Central memory CD8-positive, alpha-beta T cell (primary cell): ENCODE measurements at regions not wholly inside any gene's neighbourhood (a gene's known extent, or its start where the extent isn't known, plus 50 kb on each side); places are given as distances from the start of the nearest gene placed in this dataset.

ENCODE experiments used
- ATAC-seq: fragments of 150-1000 bp; cut with Tn5 transposase; replicated peaks from 2 replicates; pipeline ENCODE4 v1.10.0; 2022; ENCODE audit warnings: mild to moderate bottlenecking, moderate FRiP score, moderate number of reproducible peaks; ENCODE audit not compliant: poor library complexity, severe bottlenecking; ENCODE audit errors: extremely low read depth
- DNase-seq, 2 donors: peaks; one replicate each; pipeline ENCODE4 v3.0.0; 2021; ENCODE audit warnings: low spot score in 2 of 2
- H3K27ac Mint-ChIP-seq: one replicate; pipeline ENCODE4 v1.8.0; 2022; ENCODE audit warnings: low read depth, mild to moderate bottlenecking, moderate library complexity, mixed read lengths
- H3K27me3 Mint-ChIP-seq: one replicate; pipeline ENCODE4 v1.8.0; 2022; ENCODE audit warnings: mixed read lengths
- H3K36me3 Mint-ChIP-seq: one replicate; pipeline ENCODE4 v1.8.0; 2022; ENCODE audit warnings: mild to moderate bottlenecking, moderate library complexity, mixed read lengths; ENCODE audit not compliant: insufficient read depth
- H3K4me1 Mint-ChIP-seq: one replicate; pipeline ENCODE4 v1.8.0; 2022; ENCODE audit warnings: mixed read lengths
- H3K4me3 Mint-ChIP-seq: one replicate; pipeline ENCODE4 v1.8.0; 2022; ENCODE audit warnings: mild to moderate bottlenecking, moderate library complexity, mixed read lengths
- H3K9me3 Mint-ChIP-seq: one replicate; pipeline ENCODE4 v1.8.0; 2022; ENCODE audit warnings: mixed read lengths

DNA sequence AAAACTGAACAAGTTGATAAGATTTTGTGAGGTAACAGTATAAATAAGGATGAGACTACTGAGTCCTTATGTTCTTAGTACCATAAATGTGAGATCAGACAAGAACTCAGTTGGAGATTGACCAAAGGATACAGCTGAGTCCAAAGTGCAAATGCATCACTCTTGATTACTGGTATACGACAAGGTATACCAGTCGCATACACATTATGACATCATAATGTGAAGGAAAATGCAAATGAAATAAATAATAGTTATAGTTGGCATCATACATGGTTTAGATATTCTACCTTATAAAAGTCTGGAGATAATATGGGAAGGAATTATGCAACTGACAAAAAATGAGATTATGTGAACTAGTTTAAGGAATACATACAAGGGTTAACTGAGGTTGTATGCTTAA lies 476.3 kb upstream of the STXBP6 start:
- H3K9me3 Mint-ChIP-seq: peaks cover 8% of the 10 kb centered on the region
- no peaks in the 10 kb centered on the region for H3K27me3 Mint-ChIP-seq
- no peak for DNase-seq
- no peak for ATAC-seq
- no peaks in the 10 kb centered on the region for H3K4me1 Mint-ChIP-seq
- H3K27ac Mint-ChIP-seq: no peak overlapping the region
- no peaks in the 10 kb centered on the region for H3K36me3 Mint-ChIP-seq
- H3K4me3 Mint-ChIP-seq: no peak overlapping the region

DNA sequence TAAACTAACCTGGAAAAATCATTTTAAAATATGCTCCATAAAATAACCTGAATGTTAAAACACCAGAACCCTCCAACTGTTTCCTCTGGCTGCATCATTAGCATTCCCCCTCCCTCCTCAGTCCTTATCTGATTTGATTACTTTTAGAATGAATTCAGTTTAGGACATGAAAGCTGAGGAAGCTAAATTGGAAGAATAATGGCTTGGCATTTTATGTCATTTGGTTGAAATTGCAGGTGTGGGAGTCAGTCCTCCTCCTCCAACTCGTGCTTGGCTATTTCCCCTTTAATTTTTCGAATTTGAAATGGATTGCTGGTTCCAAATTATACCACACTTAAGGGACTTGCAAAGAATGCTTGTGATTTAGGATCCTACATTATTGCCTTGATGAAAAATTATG lies 473.0 kb upstream of the STXBP6 start:
- H3K27ac Mint-ChIP-seq: no peak overlapping the region
- H3K4me1 Mint-ChIP-seq: no peaks in the 10 kb centered on the region
- no peak for DNase-seq
- no peaks in the 10 kb centered on the region for H3K27me3 Mint-ChIP-seq
- H3K9me3 Mint-ChIP-seq: peaks cover 8% of the 10 kb centered on the region
- H3K4me3 Mint-ChIP-seq: no peak overlapping the region
- no peaks in the 10 kb centered on the region for H3K36me3 Mint-ChIP-seq
- no peak for ATAC-seq

DNA sequence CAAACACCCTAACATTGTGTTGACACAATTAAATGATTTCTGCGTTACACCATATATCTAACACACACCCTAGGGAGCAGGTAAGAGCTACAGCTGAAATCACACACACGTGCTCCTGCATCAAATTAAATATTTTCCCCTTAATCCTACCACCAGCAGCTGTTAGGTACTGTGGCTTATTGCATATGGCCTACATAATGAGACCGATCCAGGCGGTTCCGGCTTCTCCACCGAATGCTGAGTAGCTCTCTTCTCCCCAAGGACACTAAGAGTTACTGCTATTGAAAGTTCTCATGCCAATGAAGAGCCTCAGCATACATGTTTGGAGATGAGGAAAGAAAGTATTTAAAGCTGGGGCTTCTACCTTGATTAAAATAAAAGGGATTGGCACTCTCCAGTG lies 472.2 kb upstream of the STXBP6 start:
- H3K27ac Mint-ChIP-seq: no peak overlapping the region
- DNase-seq (no peak), ATAC-seq (no peak)
- H3K4me3 Mint-ChIP-seq: no peak overlapping the region
- H3K36me3 Mint-ChIP-seq: no peaks in the 10 kb centered on the region
- no peaks in the 10 kb centered on the region for H3K4me1 Mint-ChIP-seq
- H3K9me3 Mint-ChIP-seq: peaks cover 8% of the 10 kb centered on the region
- H3K27me3 Mint-ChIP-seq: no peaks in the 10 kb centered on the region

DNA sequence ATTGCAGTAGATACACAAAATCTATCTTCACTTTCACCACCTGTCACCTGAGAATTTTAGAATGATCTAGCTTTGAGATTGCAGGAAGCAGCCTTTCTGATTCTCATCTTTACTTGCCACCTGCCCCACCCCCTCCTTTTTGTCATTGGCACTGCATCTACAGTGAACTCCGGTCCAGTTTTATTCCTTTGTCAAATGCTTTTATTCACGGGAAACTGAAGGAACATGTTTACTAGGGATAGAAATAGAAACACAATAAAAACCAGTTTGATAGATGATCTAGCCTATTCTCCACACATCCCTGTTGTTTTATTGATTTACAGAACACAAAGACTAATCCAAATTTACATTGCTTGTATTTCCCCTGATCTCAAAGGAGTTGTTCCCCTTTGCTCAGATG lies 471.7 kb upstream of the STXBP6 start:
- no peak for ATAC-seq
- Mint-ChIP-seq H3K27me3 (no peaks in the 10 kb centered on the region), H3K36me3 (no peaks in the 10 kb centered on the region), H3K4me1 (no peaks in the 10 kb centered on the region), H3K9me3 (peaks cover 8% of the 10 kb centered on the region), H3K27ac (no peak overlapping the region), H3K4me3 (no peak overlapping the region)
- no peak for DNase-seq

DNA sequence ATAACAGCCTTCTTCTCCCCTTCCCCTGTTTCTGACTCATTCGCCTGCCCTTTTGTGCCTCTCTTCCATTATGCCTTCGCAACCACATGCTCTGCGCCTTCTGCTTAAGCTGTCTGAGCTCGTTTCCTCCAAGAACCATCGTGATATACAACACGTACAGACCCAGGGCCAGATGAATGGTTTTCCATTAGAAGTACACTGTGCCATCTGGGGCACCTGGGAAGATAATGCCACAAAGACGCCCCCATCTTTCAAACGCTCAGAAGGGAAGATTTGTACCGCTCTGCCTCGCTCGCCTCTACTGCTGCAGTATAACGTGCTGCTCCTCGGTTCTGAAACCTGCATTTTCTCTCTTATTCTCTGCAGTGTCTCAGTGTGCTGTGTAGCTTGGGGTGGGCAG lies 470.9 kb upstream of the STXBP6 start:
- H3K9me3 Mint-ChIP-seq: peaks cover 10% of the 10 kb centered on the region
- no peak overlapping the region for H3K4me3 Mint-ChIP-seq
- no peaks in the 10 kb centered on the region for H3K4me1 Mint-ChIP-seq
- no peak for ATAC-seq
- DNase-seq: no peak
- no peaks in the 10 kb centered on the region for H3K36me3 Mint-ChIP-seq
- H3K27ac Mint-ChIP-seq: no peak overlapping the region
- no peaks in the 10 kb centered on the region for H3K27me3 Mint-ChIP-seq

DNA sequence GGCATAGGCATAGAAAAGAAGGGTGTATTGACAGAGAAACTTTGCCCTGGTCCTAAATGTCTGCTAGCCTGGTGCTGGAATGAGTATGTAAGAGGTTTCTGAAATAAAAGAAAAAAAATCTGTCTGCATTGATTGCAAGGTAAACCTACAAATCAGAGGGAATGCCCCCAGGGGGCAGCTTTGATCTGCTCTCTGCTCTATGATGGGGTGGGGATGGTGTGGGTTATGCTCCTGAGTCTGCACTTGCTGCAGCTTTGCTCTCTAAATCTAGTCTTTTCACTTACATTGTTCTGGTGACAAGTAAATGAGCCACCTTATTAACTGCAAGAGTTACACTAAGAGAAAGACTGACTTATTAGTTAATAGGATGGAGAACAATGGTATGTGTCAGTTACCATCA lies 468.4 kb upstream of the STXBP6 start:
- Mint-ChIP-seq H3K36me3 (no peaks in the 10 kb centered on the region), H3K27me3 (no peaks in the 10 kb centered on the region)
- ATAC-seq: no peak

DNA sequence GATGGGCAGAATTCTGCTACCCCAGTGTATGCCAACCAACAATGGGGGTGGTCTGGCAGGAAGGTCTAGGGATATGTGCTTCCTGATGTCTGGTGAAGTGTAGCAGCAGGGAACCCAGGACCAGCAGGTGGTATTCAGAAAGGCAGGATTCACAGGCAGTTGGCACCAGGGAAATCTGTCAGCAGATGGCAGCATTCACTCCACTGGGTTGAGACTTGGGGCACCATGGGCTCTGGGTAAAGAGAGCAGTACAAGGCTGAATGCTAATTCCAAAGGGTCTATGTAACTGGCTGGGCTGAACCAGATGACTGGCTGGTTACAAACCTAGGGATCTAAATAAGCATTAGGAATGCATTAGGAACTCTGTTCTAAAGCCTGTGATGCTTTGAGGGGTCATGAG lies 466.9 kb upstream of the STXBP6 start:
- peaks cover 21% of the 10 kb centered on the region for H3K9me3 Mint-ChIP-seq
- DNase-seq (no peak), ATAC-seq (no peak)
- no peak overlapping the region for H3K27ac Mint-ChIP-seq
- no peaks in the 10 kb centered on the region for H3K4me1 Mint-ChIP-seq
- no peaks in the 10 kb centered on the region for H3K27me3 Mint-ChIP-seq
- no peak overlapping the region for H3K4me3 Mint-ChIP-seq
- H3K36me3 Mint-ChIP-seq: no peaks in the 10 kb centered on the region

More for the DNA sequence above, 468.4 kb upstream of the STXBP6 start:
- no peaks in the 10 kb centered on the region for H3K4me1 Mint-ChIP-seq
- no peak overlapping the region for H3K27ac Mint-ChIP-seq
- DNase-seq: no peak
- no peak overlapping the region for H3K4me3 Mint-ChIP-seq
- H3K9me3 Mint-ChIP-seq: peaks cover 18% of the 10 kb centered on the region

DNA sequence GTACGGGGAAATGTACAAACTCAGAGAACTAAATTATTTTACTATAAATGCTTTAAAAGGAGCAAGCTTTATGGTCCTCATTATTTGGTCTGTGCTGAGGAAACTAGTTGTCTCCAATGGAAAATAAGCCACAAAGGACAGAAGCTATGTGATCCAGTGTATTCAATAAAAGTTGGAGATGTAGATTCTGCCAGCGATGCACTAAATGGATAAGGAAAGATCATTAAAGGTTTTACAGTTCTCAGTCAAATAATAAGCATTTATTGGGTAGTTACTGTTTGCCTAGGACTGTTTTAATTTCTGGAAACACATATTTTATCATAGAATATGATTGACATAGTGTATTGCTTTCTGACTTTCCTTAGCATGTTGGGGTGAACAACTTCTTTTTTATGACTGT lies 458.9 kb upstream of the STXBP6 start:
- H3K36me3 Mint-ChIP-seq: no peaks in the 10 kb centered on the region
- H3K4me3 Mint-ChIP-seq: no peak overlapping the region
- peaks cover 19% of the 10 kb centered on the region for H3K9me3 Mint-ChIP-seq
- no peak overlapping the region for H3K27ac Mint-ChIP-seq
- no peaks in the 10 kb centered on the region for H3K4me1 Mint-ChIP-seq
- no peak for DNase-seq
- ATAC-seq: no peak
- H3K27me3 Mint-ChIP-seq: no peaks in the 10 kb centered on the region

DNA sequence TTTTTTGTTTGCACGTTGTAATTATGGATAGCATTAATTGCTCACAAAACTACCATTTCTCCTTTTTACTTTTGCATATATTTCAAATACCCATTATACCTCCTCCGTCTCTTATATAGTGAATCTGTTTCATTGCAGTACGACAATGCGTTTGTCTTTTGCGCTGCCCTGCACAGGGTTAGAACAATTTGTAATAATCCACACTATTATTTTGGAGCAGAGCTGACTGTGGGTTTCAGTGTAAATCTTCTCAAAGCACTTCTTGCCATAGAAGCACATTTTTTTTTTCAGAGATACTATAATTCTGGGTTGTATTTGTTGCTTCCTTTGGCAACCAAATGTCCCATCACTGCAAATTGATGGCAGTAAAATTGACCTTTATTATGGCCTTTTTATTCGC lies 451.8 kb upstream of the STXBP6 start:
- Mint-ChIP-seq H3K4me3 (no peak overlapping the region), H3K9me3 (peaks cover 5% of the 10 kb centered on the region), H3K36me3 (no peaks in the 10 kb centered on the region), H3K4me1 (no peaks in the 10 kb centered on the region), H3K27ac (no peak overlapping the region), H3K27me3 (no peaks in the 10 kb centered on the region)
- DNase-seq: no peak
- ATAC-seq: no peak

DNA sequence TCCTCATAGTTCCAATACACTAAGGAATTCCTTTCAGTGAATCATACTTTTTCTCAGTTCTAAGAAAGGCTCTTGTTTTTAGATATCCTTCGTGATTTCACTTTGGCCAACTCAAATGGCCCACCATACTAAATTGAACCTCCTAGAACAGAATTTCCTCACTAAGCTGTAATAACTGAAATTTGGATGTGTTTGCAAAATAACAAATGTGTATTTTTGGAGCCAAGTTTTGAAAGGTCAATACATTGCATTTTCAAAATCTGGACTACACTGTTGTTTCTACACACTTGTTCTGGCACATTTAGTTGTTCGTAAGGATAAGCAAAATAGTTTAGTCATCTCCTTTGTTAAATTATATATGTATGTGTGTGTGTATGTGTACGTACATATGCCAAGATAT lies 439.0 kb upstream of the STXBP6 start:
- Mint-ChIP-seq H3K36me3 (no peaks in the 10 kb centered on the region), H3K9me3 (peaks cover 6% of the 10 kb centered on the region), H3K4me3 (no peak overlapping the region), H3K27me3 (no peaks in the 10 kb centered on the region), H3K4me1 (no peaks in the 10 kb centered on the region), H3K27ac (no peak overlapping the region)
- DNase-seq: no peak
- ATAC-seq: no peak

DNA sequence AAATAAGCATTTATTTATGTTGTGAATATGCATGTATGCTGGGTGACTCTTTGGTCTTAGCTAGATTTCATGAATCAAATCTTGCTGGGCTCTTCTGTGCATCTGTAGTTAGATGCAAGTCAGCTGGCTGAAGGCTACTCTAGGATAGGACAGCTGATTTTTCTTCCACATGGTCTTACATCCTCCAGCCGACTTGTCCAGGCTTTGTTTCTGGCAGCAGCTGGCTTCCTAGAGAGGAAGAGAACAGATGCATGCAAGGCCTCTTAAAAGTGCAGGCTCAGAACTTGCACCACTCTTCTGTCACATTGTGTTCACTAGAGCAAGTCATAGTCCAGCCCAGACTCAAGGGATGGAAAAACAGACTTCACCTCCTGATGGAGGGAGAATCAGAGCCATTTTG lies 435.4 kb upstream of the STXBP6 start:
- H3K4me1 Mint-ChIP-seq: no peaks in the 10 kb centered on the region
- peaks cover 5% of the 10 kb centered on the region for H3K9me3 Mint-ChIP-seq
- no peak overlapping the region for H3K4me3 Mint-ChIP-seq
- H3K36me3 Mint-ChIP-seq: no peaks in the 10 kb centered on the region
- no peak overlapping the region for H3K27ac Mint-ChIP-seq
- H3K27me3 Mint-ChIP-seq: no peaks in the 10 kb centered on the region
- DNase-seq (no peak), ATAC-seq (no peak)

DNA sequence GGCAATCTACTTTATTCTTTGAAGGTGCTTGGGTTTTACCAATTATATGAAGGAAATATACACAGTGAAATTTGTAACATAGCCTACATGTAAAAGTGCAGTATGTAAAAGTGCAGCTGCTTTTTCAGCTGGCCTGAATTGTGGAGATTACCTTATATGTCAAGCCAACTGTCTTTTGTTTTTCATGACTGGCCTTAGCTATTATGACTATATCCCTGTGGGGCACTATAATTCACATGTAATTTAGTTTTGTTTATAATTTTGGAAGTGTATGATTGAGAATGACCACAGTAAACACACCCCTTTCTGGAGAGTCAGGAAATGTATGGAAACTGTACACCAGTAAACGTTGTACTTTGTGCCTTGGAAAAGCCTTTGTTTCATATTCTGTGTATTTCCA lies 435.0 kb upstream of the STXBP6 start:
- Mint-ChIP-seq H3K4me1 (no peaks in the 10 kb centered on the region), H3K27me3 (no peaks in the 10 kb centered on the region), H3K9me3 (peaks cover 5% of the 10 kb centered on the region), H3K27ac (no peak overlapping the region), H3K36me3 (no peaks in the 10 kb centered on the region), H3K4me3 (no peak overlapping the region)
- ATAC-seq: no peak
- no peak for DNase-seq

DNA sequence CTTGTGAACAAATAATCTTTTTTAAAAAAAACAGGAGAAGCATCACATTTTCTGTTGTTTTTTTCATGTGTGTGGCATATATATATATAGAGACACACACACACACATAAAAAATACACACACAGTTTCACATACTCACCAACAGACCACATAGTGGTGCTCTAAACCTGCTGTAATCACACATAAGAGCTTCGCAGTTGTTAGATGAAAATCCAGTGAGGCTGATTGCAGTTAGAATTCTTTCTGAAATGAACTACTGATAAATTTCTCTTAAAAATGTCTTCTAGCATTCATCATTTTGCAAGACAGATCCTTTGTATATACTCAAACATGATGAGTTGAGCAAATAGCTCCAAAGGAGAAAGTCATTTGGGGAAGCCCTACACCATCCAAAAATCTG lies 434.3 kb upstream of the STXBP6 start:
- no peaks in the 10 kb centered on the region for H3K4me1 Mint-ChIP-seq
- no peaks in the 10 kb centered on the region for H3K36me3 Mint-ChIP-seq
- peaks cover 6% of the 10 kb centered on the region for H3K9me3 Mint-ChIP-seq
- H3K27ac Mint-ChIP-seq: no peak overlapping the region
- no peaks in the 10 kb centered on the region for H3K27me3 Mint-ChIP-seq
- DNase-seq (no peak), ATAC-seq (no peak)
- no peak overlapping the region for H3K4me3 Mint-ChIP-seq
